Body of pancreas (tissue), 4 donors: ENCODE measurements at regions not wholly inside any gene's neighbourhood (a gene's known extent, or its start where the extent isn't known, plus 50 kb on each side); places are given as distances from the start of the nearest gene placed in this dataset.

Experiments
- CTCF ChIP-seq, 7 experiments: fragments of 450-650 bp in 4 of 7; fragments of 200-600 bp in 3 of 7; sonication (generic) in 3 of 7; IDR thresholded peaks; one replicate each; pipeline ENCODE4 v1.5.1; 2016 to 2019; ENCODE audit warnings: antibody characterized with exemption in 7 of 7
- POLR2A ChIP-seq, 3 donors: fragments of 450-650 bp; IDR thresholded peaks; one replicate each; pipeline ENCODE4 v1.6.1; 2016; ENCODE audit warnings: antibody characterized with exemption in 3 of 3, mild to moderate bottlenecking in 2 of 3

DNA sequence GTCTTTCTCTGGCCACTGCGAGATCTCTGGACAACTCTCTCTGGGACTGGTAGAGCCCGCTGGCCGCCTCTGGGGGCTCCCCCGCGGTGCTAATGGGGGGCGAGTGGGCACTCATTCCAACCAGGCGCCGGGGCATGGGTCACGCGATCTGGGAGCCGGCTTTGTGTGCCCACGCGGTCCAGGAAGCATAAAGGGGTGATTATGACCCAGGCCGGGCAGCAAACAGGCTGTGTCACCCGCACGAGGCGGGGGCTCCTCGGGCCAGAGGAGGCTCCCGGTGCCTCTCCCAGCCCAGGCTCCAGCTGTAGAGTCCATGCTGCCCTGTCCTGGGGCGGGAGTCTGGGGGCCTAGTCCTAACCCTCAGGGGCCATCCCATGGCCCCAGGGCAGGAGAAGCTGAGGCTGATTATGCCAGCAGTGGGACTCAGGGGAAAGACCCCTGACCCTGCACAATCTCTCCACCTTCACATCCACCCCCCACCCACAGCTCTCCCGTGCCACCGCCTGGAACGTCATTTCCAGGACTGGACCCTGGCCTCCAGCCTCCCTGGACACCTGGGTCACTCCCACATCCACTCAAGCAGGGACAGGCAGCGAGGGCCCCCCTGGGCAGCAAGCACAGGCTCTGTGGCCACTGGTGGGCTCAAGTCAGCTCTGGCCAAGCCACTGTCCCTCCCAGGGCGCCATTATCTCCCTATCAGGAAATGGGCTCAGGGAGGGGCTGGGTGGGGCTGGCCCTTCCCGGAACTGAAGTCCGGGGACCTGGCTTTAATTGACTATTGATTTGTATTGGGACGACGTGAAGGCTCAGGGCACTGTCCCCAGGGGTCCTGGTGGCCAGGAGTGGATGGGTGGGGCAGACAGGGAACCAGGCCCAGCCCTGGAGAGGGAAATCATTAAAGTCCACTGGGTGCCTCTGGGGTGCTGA is 50.0 kb downstream of the PTPRS start:
- no peak for TF ChIP-seq CTCF (IDR thresholded peaks at IDR 0.05)
- TF ChIP-seq POLR2A (IDR thresholded peaks at IDR 0.05): no peak
